ENCODE measurements at regions not wholly inside any gene's neighbourhood (a gene's known extent, or its start where the extent isn't known, plus 50 kb on each side); places are given as distances from the start of the nearest gene placed in this dataset.
"Not testable (repeated sequence)": the region's sequence is repeated elsewhere in the genome, so short reads cannot be mapped to it uniquely, and the experiment has no call there.

- no peak for TF ChIP-seq ZSCAN16 (tag by site-specific recombination; IDR thresholded peaks at IDR 0.05)
- TF ChIP-seq ZNF768 (tag by site-specific recombination; IDR thresholded peaks at IDR 0.05): no peak
- no peak for TF ChIP-seq SCRT2 (tag by site-specific recombination; IDR thresholded peaks at IDR 0.05)
- no peak for TF ChIP-seq ZFP3 (tag by site-specific recombination; IDR thresholded peaks at IDR 0.05; ENCODE audit: low read depth)
- TF ChIP-seq ZFHX2 (tag by site-specific recombination; conservative IDR thresholded peaks at IDR 0.05): no peak
- no peak for TF ChIP-seq RBAK (tag by site-specific recombination; IDR thresholded peaks at IDR 0.05)
- no peak for TF ChIP-seq ZNF37A (tag by site-specific recombination; IDR thresholded peaks at IDR 0.05)
- TF ChIP-seq ZNF514 (tag by site-specific recombination; IDR thresholded peaks at IDR 0.05): no peak
- no peak for TF ChIP-seq ZNF776 (tag by site-specific recombination; IDR thresholded peaks at IDR 0.05; ENCODE audit: borderline replicate concordance)
- TF ChIP-seq ZNF132 (tag by site-specific recombination; IDR thresholded peaks at IDR 0.05; ENCODE audit: borderline replicate concordance): no peak
- TF ChIP-seq ZNF112 (tag by site-specific recombination; IDR thresholded peaks at IDR 0.05): no peak
- H3K36me3 ChIP-seq (ENCODE audit: control insufficient read depth in 2 of 2, insufficient read depth in 1 of 2, low read length in 2 of 2): no peaks in the 10 kb centered on the region
- H3K4me3 ChIP-seq (ENCODE audit: low read depth, low read length): no peak overlapping the region
- H3K4me1 ChIP-seq (ENCODE audit: control insufficient read depth, insufficient read depth, low read length): no peaks in the 10 kb centered on the region
- CTCF ChIA-PET: interaction anchor here (1.8 kb wide), 1 partner anchor 11 kb away, joined by 5 read pairs; no protein-coding TSS in a partner anchor
- POLR2A ChIA-PET: no interaction called here
- H3K9me3 ChIP-seq (ENCODE audit: control insufficient read depth, insufficient read depth, low read depth, low read length): no peaks in the 10 kb centered on the region
- H3K27ac ChIP-seq (ENCODE audit: extremely low read depth, low read depth, low read length): no peak overlapping the region
Measured at GRCh38 chr10:28089467-28089866, 90.6 kb upstream of the ODAD2 start.

GRCh38 chr10:28087661-28088351 lies 88.9 kb upstream of the ODAD2 start:
- no peaks in the 10 kb centered on the region for H3K4me1 ChIP-seq (ENCODE audit: control insufficient read depth, insufficient read depth, low read length)
- TF ChIP-seq ZFHX2 (tag by site-specific recombination; conservative IDR thresholded peaks at IDR 0.05) (no peak), ZBTB21 (tag by site-specific recombination; IDR thresholded peaks at IDR 0.05) (no peak), ATF2 (tag by site-specific recombination; IDR thresholded peaks at IDR 0.05; ENCODE audit: low read depth) (no peak), ZIC2 (tag by site-specific recombination; IDR thresholded peaks at IDR 0.05) (no peak)
- CTCF ChIA-PET: interaction anchor here (0.7 kb wide), 1 partner anchor 304 kb away, joined by 3 read pairs; no protein-coding TSS in a partner anchor
- H3K4me3 ChIP-seq (ENCODE audit: low read depth, low read length): no peak overlapping the region
- H3K36me3 ChIP-seq (ENCODE audit: control insufficient read depth in 2 of 2, insufficient read depth in 1 of 2, low read length in 2 of 2): no peaks in the 10 kb centered on the region
- POLR2A ChIA-PET: no interaction called here
- no peaks in the 10 kb centered on the region for H3K9me3 ChIP-seq (ENCODE audit: control insufficient read depth, insufficient read depth, low read depth, low read length)
- no peak overlapping the region for H3K27ac ChIP-seq (ENCODE audit: extremely low read depth, low read depth, low read length)

- CTCF ChIA-PET; POLR2A ChIA-PET; H3K9me3 ChIP-seq (ENCODE audit: control insufficient read depth, insufficient read depth, low read depth, low read length); H3K4me1 ChIP-seq (ENCODE audit: control insufficient read depth, insufficient read depth, low read length); H3K27ac ChIP-seq (ENCODE audit: extremely low read depth, low read depth, low read length); H3K4me3 ChIP-seq (ENCODE audit: low read depth, low read length); H3K36me3 ChIP-seq (ENCODE audit: control insufficient read depth in 2 of 2, insufficient read depth in 1 of 2, low read length in 2 of 2): not testable (repeated sequence)
- TF ChIP-seq ZNF146 (tag by site-specific recombination; IDR thresholded peaks at IDR 0.05): peak; percentile 91
- peak; percentile 63; the same call in 1 of the 2 replicates for TF ChIP-seq ZNF580 (tag by site-specific recombination; IDR thresholded peaks at IDR 0.05)
Measured at GRCh38 chr10:28085760-28086159, 86.9 kb upstream of the ODAD2 start.

GRCh38 chr10:28082885-28083284 lies 84.0 kb upstream of the ODAD2 start:
- Histone ChIP-seq H3K36me3 (ENCODE audit: control insufficient read depth in 2 of 2, insufficient read depth in 1 of 2, low read length in 2 of 2) (no peaks in the 10 kb centered on the region), H3K4me1 (ENCODE audit: control insufficient read depth, insufficient read depth, low read length) (no peaks in the 10 kb centered on the region), H3K4me3 (ENCODE audit: low read depth, low read length) (no peak overlapping the region), H3K9me3 (ENCODE audit: control insufficient read depth, insufficient read depth, low read depth, low read length) (no peaks in the 10 kb centered on the region), H3K27ac (ENCODE audit: extremely low read depth, low read depth, low read length) (no peak overlapping the region)
- CTCF ChIA-PET: no interaction called here
- POLR2A ChIA-PET: no interaction called here
- no peak for TF ChIP-seq ZNF701 (tag by site-specific recombination; IDR thresholded peaks at IDR 0.05)
- no peak for TF ChIP-seq ZNF274 (IDR thresholded peaks at IDR 0.05; ENCODE audit: low read length)
- no peak for TF ChIP-seq ZNF274 (tag by site-specific recombination; IDR thresholded peaks at IDR 0.05; ENCODE audit: borderline replicate concordance)
- TF ChIP-seq ZFP3 (tag by site-specific recombination; IDR thresholded peaks at IDR 0.05; ENCODE audit: low read depth): no peak
- TF ChIP-seq ZNF645 (tag by site-specific recombination; IDR thresholded peaks at IDR 0.05): no peak
- no peak for TF ChIP-seq ZNF211 (tag by site-specific recombination; IDR thresholded peaks at IDR 0.05; ENCODE audit: low read depth)
- TF ChIP-seq ZBTB44 (tag by site-specific recombination; IDR thresholded peaks at IDR 0.05): no peak
- TF ChIP-seq KLF1 (tag by site-specific recombination; IDR thresholded peaks at IDR 0.05): no peak
- TF ChIP-seq ZSCAN4 (tag by site-specific recombination; IDR thresholded peaks at IDR 0.05): no peak
